ENCODE measurements at regions not wholly inside any gene's neighbourhood (a gene's known extent, or its start where the extent isn't known, plus 50 kb on each side); places are given as distances from the start of the nearest gene placed in this dataset.

DNA sequence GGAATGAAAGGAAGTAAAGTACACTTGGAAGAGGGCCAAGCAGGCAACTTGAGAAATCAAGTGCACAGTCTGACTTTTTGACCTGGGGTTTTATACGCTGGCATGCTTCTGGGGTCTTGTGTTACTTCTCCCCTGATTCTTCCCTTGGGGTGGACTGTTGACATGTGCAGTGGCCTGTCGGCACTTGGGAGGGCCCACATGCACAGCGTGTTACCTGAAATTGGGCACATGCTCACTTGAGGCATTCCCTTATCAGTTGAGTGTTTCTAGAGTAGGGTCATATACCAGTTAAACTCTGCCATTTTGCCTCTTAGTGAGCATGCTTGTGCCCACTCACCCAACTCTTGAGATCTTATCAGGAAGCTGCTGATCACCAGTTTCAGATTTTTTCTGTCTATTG, 329.1 kb upstream of the SOX2 start:
- Histone ChIP-seq H2AFZ (ENCODE audit: low read depth, low read length) (no peak overlapping the region), H4K20me1 (ENCODE audit: insufficient read depth, low read length) (no peaks in the 10 kb centered on the region), H3K9ac (ENCODE audit: low read depth, low read length) (no peak overlapping the region), H3K4me2 (ENCODE audit: insufficient read depth, low read length) (no peak overlapping the region), H3K27ac (ENCODE audit: low read length) (no peak overlapping the region), H3K4me3 (ENCODE audit: low read depth in 1 of 2, low read length in 2 of 2) (no peak overlapping the region), H3K36me3 (ENCODE audit: insufficient read depth, low read length) (no peaks in the 10 kb centered on the region), H3K27me3 (ENCODE audit: insufficient read depth, low read length, poor library complexity) (no peaks in the 10 kb centered on the region), H3K79me2 (ENCODE audit: insufficient read depth, low read length) (no peaks in the 10 kb centered on the region), H3K4me1 (ENCODE audit: insufficient read depth, low read length) (no peaks in the 10 kb centered on the region), H3K9me3 (ENCODE audit: insufficient read depth, low read length, severe bottlenecking) (no peaks in the 10 kb centered on the region)
- ATAC-seq (ENCODE audit: insufficient read depth, low read depth), result no peak
- no peak for DNase-seq
- no peak for TF ChIP-seq EZH2 (IDR thresholded peaks at IDR 0.05; ENCODE audit: borderline replicate concordance, low read depth, low read length, severe bottlenecking)
- TF ChIP-seq, protein P1, sequence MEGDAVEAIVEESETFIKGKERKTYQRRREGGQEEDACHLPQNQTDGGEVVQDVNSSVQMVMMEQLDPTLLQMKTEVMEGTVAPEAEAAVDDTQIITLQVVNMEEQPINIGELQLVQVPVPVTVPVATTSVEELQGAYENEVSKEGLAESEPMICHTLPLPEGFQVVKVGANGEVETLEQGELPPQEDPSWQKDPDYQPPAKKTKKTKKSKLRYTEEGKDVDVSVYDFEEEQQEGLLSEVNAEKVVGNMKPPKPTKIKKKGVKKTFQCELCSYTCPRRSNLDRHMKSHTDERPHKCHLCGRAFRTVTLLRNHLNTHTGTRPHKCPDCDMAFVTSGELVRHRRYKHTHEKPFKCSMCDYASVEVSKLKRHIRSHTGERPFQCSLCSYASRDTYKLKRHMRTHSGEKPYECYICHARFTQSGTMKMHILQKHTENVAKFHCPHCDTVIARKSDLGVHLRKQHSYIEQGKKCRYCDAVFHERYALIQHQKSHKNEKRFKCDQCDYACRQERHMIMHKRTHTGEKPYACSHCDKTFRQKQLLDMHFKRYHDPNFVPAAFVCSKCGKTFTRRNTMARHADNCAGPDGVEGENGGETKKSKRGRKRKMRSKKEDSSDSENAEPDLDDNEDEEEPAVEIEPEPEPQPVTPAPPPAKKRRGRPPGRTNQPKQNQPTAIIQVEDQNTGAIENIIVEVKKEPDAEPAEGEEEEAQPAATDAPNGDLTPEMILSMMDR (IDR thresholded peaks at IDR 0.05; ENCODE audit: borderline replicate concordance, extremely low read depth, low read length, poor library complexity, severe bottlenecking), result no peak

DNA sequence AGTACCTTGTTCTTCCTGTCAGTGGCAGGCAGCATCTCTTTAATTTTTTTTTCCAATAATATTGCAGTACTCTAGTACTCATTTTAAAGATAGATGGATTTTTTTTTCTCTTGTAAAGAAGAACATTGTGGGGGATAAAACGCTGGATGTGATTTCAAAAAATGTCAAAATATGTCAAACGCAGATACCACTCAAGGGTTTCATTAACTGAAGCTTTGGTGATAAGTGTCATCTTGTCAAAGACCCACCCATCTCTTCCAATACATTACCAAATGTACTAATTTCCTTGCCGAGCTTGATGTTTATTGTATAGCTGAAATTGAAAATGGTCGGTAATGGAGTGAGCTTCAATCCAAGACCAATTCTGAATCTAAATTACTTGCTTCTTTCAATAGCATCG, 332.4 kb upstream of the SOX2 start:
- no peaks in the 10 kb centered on the region for H3K27me3 ChIP-seq (ENCODE audit: insufficient read depth, low read length, poor library complexity)
- H3K4me1 ChIP-seq (ENCODE audit: insufficient read depth, low read length), result no peaks in the 10 kb centered on the region
- ATAC-seq (ENCODE audit: insufficient read depth, low read depth) (no peak), DNase-seq (no peak)
- H3K36me3 ChIP-seq (ENCODE audit: insufficient read depth, low read length), result no peaks in the 10 kb centered on the region
- no peak for TF ChIP-seq EZH2 (IDR thresholded peaks at IDR 0.05; ENCODE audit: borderline replicate concordance, low read depth, low read length, severe bottlenecking)
- TF ChIP-seq, protein P1 (IDR thresholded peaks at IDR 0.05; ENCODE audit: borderline replicate concordance, extremely low read depth, low read length, poor library complexity, severe bottlenecking), result no peak
- no peak overlapping the region for H3K9ac ChIP-seq (ENCODE audit: low read depth, low read length)
- H2AFZ ChIP-seq (ENCODE audit: low read depth, low read length), result no peak overlapping the region
- H4K20me1 ChIP-seq (ENCODE audit: insufficient read depth, low read length), result no peaks in the 10 kb centered on the region
- H3K4me3 ChIP-seq (ENCODE audit: low read depth in 1 of 2, low read length in 2 of 2), result no peak overlapping the region
- H3K27ac ChIP-seq (ENCODE audit: low read length), result no peak overlapping the region
- H3K79me2 ChIP-seq (ENCODE audit: insufficient read depth, low read length), result no peaks in the 10 kb centered on the region
- H3K9me3 ChIP-seq (ENCODE audit: insufficient read depth, low read length, severe bottlenecking), result no peaks in the 10 kb centered on the region
- no peak overlapping the region for H3K4me2 ChIP-seq (ENCODE audit: insufficient read depth, low read length)

DNA sequence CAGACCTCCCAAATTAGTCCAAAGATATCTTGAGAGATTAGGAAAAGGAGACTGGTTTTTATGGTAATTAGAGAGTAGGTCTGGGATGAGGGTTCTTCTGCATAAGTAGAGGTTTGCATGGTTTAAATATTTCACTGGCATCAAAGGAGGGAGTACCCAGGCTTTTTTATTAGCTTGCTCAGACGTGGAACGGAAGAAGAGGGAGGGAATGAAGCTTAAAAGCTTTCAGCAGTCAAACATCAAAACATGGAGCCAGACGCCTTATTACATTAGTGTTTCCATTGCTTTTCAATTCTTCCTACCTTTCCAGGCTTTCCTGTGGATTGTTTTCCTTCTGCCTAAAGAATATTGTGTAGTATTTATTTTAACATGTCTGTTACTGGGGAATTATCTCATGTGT, 342.1 kb upstream of the SOX2 start:
- Histone ChIP-seq H3K9ac (ENCODE audit: low read depth, low read length) (no peak overlapping the region), H3K27ac (ENCODE audit: low read length) (no peak overlapping the region), H2AFZ (ENCODE audit: low read depth, low read length) (no peak overlapping the region), H3K4me2 (ENCODE audit: insufficient read depth, low read length) (no peak overlapping the region), H3K79me2 (ENCODE audit: insufficient read depth, low read length) (no peaks in the 10 kb centered on the region), H3K4me1 (ENCODE audit: insufficient read depth, low read length) (no peaks in the 10 kb centered on the region), H3K36me3 (ENCODE audit: insufficient read depth, low read length) (no peaks in the 10 kb centered on the region), H4K20me1 (ENCODE audit: insufficient read depth, low read length) (no peaks in the 10 kb centered on the region), H3K4me3 (ENCODE audit: low read depth in 1 of 2, low read length in 2 of 2) (no peak overlapping the region), H3K9me3 (ENCODE audit: insufficient read depth, low read length, severe bottlenecking) (no peaks in the 10 kb centered on the region), H3K27me3 (ENCODE audit: insufficient read depth, low read length, poor library complexity) (no peaks in the 10 kb centered on the region)
- no peak for ATAC-seq (ENCODE audit: insufficient read depth, low read depth)
- no peak for DNase-seq
- TF ChIP-seq EZH2 (IDR thresholded peaks at IDR 0.05; ENCODE audit: borderline replicate concordance, low read depth, low read length, severe bottlenecking), result no peak
- TF ChIP-seq, protein P1 (IDR thresholded peaks at IDR 0.05; ENCODE audit: borderline replicate concordance, extremely low read depth, low read length, poor library complexity, severe bottlenecking), result no peak

DNA sequence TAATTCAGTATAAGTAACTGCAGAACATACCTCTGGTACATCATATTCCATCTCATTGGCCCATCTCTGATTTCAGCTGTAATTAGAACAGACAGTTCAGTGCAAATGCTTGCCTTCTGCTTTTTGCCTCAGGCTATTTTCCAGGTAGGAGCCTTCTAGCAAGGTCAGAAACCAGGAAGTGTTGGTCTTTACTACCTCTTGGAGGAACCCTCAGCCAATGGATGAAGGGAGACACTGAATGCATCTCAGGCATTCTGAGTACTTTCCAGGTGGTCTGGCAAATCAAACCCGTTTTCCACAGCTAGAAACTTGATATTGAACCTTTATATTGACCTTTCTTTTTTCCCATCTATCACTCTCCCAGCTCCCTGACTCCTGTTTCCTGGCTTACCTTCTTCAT, 348.5 kb upstream of the SOX2 start:
- Histone ChIP-seq H3K9ac (ENCODE audit: low read depth, low read length) (no peak overlapping the region), H3K9me3 (ENCODE audit: insufficient read depth, low read length, severe bottlenecking) (no peaks in the 10 kb centered on the region), H4K20me1 (ENCODE audit: insufficient read depth, low read length) (no peaks in the 10 kb centered on the region), H3K36me3 (ENCODE audit: insufficient read depth, low read length) (no peaks in the 10 kb centered on the region), H3K4me3 (ENCODE audit: low read depth in 1 of 2, low read length in 2 of 2) (no peak overlapping the region), H3K4me2 (ENCODE audit: insufficient read depth, low read length) (no peak overlapping the region), H2AFZ (ENCODE audit: low read depth, low read length) (no peak overlapping the region), H3K79me2 (ENCODE audit: insufficient read depth, low read length) (no peaks in the 10 kb centered on the region), H3K27me3 (ENCODE audit: insufficient read depth, low read length, poor library complexity) (no peaks in the 10 kb centered on the region), H3K4me1 (ENCODE audit: insufficient read depth, low read length) (no peaks in the 10 kb centered on the region), H3K27ac (ENCODE audit: low read length) (no peak overlapping the region)
- no peak for DNase-seq
- no peak for ATAC-seq (ENCODE audit: insufficient read depth, low read depth)
- TF ChIP-seq, protein P1 (IDR thresholded peaks at IDR 0.05; ENCODE audit: borderline replicate concordance, extremely low read depth, low read length, poor library complexity, severe bottlenecking), result no peak
- no peak for TF ChIP-seq EZH2 (IDR thresholded peaks at IDR 0.05; ENCODE audit: borderline replicate concordance, low read depth, low read length, severe bottlenecking)
